Gastroesophageal sphincter (tissue), 3 donors: ENCODE measurements at regions not wholly inside any gene's neighbourhood (a gene's known extent, or its start where the extent isn't known, plus 50 kb on each side); places are given as distances from the start of the nearest gene placed in this dataset.

ENCODE experiments used
- CTCF ChIP-seq, 4 experiments: fragments of 200-600 bp in 2 of 4; fragments of 450-650 bp in 2 of 4; sonication (generic) in 1 of 4; IDR thresholded peaks; one replicate each; pipeline ENCODE4 v1.5.1; 2017 to 2019; ENCODE audit warnings: antibody characterized with exemption in 4 of 4, mild to moderate bottlenecking in 2 of 4, moderate library complexity in 2 of 4
- POLR2A ChIP-seq, 2 donors: fragments of 450-650 bp; IDR thresholded peaks; one replicate each; pipeline ENCODE4 v1.6.1; 2017; ENCODE audit warnings: antibody characterized with exemption in 2 of 2, mild to moderate bottlenecking in 2 of 2, moderate library complexity in 1 of 2

GRCh38 chr15:96068897-96069296, 261.6 kb upstream of the NR2F2 start:
- no peak for TF ChIP-seq POLR2A (IDR thresholded peaks at IDR 0.05)
- no peak for TF ChIP-seq CTCF (IDR thresholded peaks at IDR 0.05)
